ENCODE measurements at regions not wholly inside any gene's neighbourhood (a gene's known extent, or its start where the extent isn't known, plus 50 kb on each side); places are given as distances from the start of the nearest gene placed in this dataset.

DNA sequence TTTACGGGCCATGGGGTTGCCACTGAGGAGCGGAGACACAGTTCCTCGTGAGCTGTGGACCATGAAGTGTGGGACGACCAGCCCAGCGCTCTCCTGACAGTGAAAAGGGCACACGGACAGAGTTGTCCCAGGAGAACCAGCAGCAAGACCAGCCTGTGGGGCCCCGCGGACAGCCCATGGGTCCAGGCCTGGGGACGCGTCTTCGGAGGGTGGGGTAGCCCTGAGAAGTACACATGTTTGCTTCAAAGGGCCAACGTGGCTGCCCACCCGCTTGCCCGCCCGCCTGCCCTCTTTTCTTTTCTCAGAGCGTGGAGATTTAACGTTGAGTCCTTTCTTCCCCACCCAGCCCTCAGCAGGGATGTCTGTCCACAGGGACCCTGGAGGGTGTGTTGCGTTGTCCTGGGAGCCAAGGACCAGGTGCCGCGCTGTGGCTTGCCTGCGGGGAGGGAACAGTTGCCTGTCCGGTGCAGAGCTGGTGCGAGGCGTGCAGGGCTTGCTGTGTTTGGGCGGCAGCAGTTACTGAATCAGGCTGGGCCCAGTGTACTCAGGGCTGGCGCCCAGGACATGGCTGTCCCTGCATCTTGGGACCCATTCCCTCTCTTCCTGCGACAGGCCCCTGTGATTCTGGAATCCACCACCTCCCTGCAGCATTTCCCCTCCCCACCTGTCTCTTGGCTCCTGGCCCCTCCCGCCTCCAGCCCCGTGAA is 120.1 kb upstream of the HDAC4 start:
- TF ChIP-seq, protein P1, sequence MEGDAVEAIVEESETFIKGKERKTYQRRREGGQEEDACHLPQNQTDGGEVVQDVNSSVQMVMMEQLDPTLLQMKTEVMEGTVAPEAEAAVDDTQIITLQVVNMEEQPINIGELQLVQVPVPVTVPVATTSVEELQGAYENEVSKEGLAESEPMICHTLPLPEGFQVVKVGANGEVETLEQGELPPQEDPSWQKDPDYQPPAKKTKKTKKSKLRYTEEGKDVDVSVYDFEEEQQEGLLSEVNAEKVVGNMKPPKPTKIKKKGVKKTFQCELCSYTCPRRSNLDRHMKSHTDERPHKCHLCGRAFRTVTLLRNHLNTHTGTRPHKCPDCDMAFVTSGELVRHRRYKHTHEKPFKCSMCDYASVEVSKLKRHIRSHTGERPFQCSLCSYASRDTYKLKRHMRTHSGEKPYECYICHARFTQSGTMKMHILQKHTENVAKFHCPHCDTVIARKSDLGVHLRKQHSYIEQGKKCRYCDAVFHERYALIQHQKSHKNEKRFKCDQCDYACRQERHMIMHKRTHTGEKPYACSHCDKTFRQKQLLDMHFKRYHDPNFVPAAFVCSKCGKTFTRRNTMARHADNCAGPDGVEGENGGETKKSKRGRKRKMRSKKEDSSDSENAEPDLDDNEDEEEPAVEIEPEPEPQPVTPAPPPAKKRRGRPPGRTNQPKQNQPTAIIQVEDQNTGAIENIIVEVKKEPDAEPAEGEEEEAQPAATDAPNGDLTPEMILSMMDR (IDR thresholded peaks at IDR 0.05): no peak
- TF ChIP-seq POLR2AphosphoS5 (IDR thresholded peaks at IDR 0.05) (no peak), POLR2A (IDR thresholded peaks at IDR 0.05) (no peak)

Measured in suprapubic skin (tissue), 4 donors.